ENCODE measurements at regions not wholly inside any gene's neighbourhood (a gene's known extent, or its start where the extent isn't known, plus 50 kb on each side); places are given as distances from the start of the nearest gene placed in this dataset.

- H3K4me3 ChIP-seq (replicated peaks; ENCODE audit: low read depth, low read length) = no peak overlapping the region
- no peak for TF ChIP-seq CTCF (IDR thresholded peaks at IDR 0.05; ENCODE audit: low read length, missing control alignments)
- DNase-seq (ENCODE audit: low read depth) = no peak
Measured at GRCh38 chr16:26665166-26665939, 401.4 kb upstream of the C16orf82 start.

- H3K4me3 ChIP-seq (replicated peaks; ENCODE audit: low read depth, low read length) = no peak overlapping the region
- DNase-seq (ENCODE audit: low read depth) = no peak
- TF ChIP-seq CTCF (IDR thresholded peaks at IDR 0.05; ENCODE audit: low read length, missing control alignments) = no peak
Measured at GRCh38 chr16:26666486-26666885, 400.2 kb upstream of the C16orf82 start.

- TF ChIP-seq CTCF (IDR thresholded peaks at IDR 0.05; ENCODE audit: low read length, missing control alignments) = no peak
Measured at GRCh38 chr16:26667307-26667706, 399.4 kb upstream of the C16orf82 start.

DNA sequence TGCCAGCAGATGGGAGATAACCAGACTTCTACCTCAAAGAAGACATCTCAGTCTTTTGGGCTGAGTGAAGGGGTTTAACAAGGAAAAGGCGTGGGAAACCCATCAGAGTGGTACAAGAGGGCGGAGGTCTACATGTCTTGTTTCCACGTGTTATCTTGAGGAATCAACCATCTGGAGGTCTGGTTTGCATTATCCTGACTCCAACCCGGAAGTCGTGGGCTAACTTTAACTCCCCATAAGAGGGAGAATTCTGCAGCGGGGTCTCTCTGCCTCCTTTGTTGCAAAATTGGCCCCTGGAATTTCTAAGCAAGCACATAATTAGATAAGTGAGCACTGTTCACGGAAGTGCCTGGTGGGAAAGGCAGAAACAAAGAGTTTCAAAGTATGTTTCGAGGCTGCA lies 398.7 kb upstream of the C16orf82 start:
- no peak for TF ChIP-seq CTCF (IDR thresholded peaks at IDR 0.05; ENCODE audit: low read length, missing control alignments)
- no peak for DNase-seq (ENCODE audit: low read depth)
- H3K4me3 ChIP-seq (replicated peaks; ENCODE audit: low read depth, low read length) = no peak overlapping the region

More at GRCh38 chr16:26667307-26667706, 399.4 kb upstream of the C16orf82 start:
- H3K4me3 ChIP-seq (replicated peaks; ENCODE audit: low read depth, low read length) = no peak overlapping the region
- DNase-seq (ENCODE audit: low read depth) = no peak

DNA sequence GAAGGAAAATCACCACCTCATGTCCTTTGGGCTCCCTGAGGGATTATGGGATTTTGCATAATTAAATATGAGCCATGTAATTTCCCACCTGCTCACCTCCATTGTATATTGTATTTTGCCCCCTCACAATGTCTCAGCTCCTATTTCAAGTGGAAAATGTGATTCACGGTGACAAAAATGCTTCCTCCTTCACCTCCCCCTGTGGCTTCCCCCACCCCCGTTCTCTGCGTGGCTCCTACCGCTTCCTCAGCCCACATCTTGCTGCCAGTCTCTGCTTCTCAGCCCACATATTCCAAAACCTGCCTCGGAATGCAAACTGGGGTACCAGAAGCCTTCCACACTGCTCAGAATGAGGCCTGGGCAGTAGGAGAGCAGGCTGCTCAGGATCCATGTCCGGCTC lies 394.5 kb upstream of the C16orf82 start:
- DNase-seq (ENCODE audit: low read depth) = no peak
- TF ChIP-seq CTCF (IDR thresholded peaks at IDR 0.05; ENCODE audit: low read length, missing control alignments) = no peak
- no peak overlapping the region for H3K4me3 ChIP-seq (replicated peaks; ENCODE audit: low read depth, low read length)

DNA sequence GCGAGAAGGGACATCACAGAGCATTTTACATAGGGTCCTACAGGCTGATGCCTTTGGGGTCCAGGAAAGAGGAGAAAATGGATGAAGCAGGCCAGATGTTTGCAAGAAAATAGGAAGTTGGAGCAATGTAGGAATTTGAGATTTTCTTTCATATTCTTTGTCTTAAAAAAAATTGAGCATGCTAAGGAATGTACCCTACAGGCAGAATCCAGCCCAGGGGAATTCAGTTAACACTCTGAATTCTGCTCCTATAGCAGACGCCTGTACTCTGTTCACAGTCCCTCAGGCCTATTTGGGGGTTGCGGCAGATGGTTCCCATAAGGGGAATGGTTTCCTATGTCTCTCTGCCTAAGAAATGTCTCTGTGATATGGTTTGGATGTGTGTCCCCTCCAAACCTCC lies 393.7 kb upstream of the C16orf82 start:
- no peak for DNase-seq (ENCODE audit: low read depth)
- no peak overlapping the region for H3K4me3 ChIP-seq (replicated peaks; ENCODE audit: low read depth, low read length)
- no peak for TF ChIP-seq CTCF (IDR thresholded peaks at IDR 0.05; ENCODE audit: low read length, missing control alignments)

- H3K4me3 ChIP-seq (replicated peaks; ENCODE audit: low read depth, low read length) = no peak overlapping the region
- TF ChIP-seq CTCF (IDR thresholded peaks at IDR 0.05; ENCODE audit: low read length, missing control alignments) = no peak
- no peak for DNase-seq (ENCODE audit: low read depth)
Measured at GRCh38 chr16:26680671-26681070, 386.1 kb upstream of the C16orf82 start.
